ENCODE measurements at regions not wholly inside any gene's neighbourhood (a gene's known extent, or its start where the extent isn't known, plus 50 kb on each side); places are given as distances from the start of the nearest gene placed in this dataset.

DNA sequence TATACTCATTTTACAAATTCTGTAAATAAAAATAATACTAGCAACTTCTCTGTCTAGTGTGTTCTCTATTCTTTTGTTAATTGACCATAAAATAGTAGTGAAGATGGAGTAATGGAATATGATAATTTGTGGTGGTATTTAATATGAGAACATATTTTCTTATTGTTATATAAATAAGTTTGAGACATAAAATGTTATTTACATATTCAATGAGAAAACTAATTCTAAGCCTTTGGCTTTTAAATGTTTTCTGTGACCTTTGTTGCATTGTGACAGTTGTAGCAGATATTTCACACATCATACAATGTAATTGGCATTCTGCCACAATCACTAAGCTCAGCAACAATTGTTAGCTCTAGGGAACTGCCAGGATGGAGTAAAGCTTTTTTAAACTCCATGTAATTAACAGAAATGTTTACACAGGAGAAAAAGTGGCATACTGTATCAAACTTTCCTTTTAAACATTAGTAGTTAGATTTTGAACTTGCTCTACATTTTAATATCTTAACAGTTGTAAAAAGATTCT, 562.1 kb upstream of the PCDH9 start:
- ATAC-seq (ENCODE audit: insufficient number of reproducible peaks, low FRiP score, low read depth) (no peak), DNase-seq (ENCODE audit: low spot score) (no peak)
- no peak overlapping the region for H3K4me3 ChIP-seq
- TF ChIP-seq CTCF (IDR thresholded peaks at IDR 0.05) = no peak
- H3K27ac ChIP-seq = no peak overlapping the region
- H3K9me3 ChIP-seq = no peaks in the 10 kb centered on the region
- H3K36me3 ChIP-seq = no peaks in the 10 kb centered on the region
- H3K27me3 ChIP-seq (replicated peaks; ENCODE audit: insufficient read depth) = no peaks in the 10 kb centered on the region
- H3K4me1 ChIP-seq (ENCODE audit: control insufficient read depth in 1 of 2, low read depth in 2 of 2) = no peaks in the 10 kb centered on the region

DNA sequence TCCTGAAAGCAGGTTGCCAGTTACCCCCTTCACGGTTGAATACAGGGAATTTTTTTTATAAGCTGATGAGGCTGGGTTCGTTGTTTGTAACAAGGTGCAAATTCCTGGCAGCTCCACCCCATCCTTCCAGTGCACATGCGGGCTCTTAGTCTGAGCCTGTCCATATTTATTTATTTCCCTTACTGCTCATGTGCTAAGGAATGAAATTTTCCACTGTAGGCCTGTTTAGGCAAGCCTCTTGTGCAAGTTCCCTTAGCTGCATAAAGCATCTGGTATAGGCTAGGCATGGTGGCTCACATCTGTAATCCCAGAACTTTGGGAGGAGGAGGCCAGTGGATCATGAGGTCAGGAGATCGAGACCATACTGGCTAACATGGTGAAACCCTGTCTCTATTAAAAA, 560.9 kb upstream of the PCDH9 start:
- H3K27me3 ChIP-seq (replicated peaks; ENCODE audit: insufficient read depth) = no peaks in the 10 kb centered on the region
- no peak for ATAC-seq (ENCODE audit: insufficient number of reproducible peaks, low FRiP score, low read depth)

GRCh38 chr13:67776151-67776550, 546.0 kb upstream of the PCDH9 start:
- Histone ChIP-seq H3K4me3 (no peak overlapping the region), H3K27ac (no peak overlapping the region), H3K27me3 (replicated peaks; ENCODE audit: insufficient read depth) (no peaks in the 10 kb centered on the region), H3K9me3 (no peaks in the 10 kb centered on the region), H3K4me1 (ENCODE audit: control insufficient read depth in 1 of 2, low read depth in 2 of 2) (no peaks in the 10 kb centered on the region), H3K36me3 (no peaks in the 10 kb centered on the region)
- no peak for TF ChIP-seq CTCF (IDR thresholded peaks at IDR 0.05)
- no peak for ATAC-seq (ENCODE audit: insufficient number of reproducible peaks, low FRiP score, low read depth)
- no peak for DNase-seq (ENCODE audit: low spot score)

More for the DNA sequence above, 560.9 kb upstream of the PCDH9 start:
- no peak overlapping the region for H3K4me3 ChIP-seq
- H3K27ac ChIP-seq = no peak overlapping the region
- H3K36me3 ChIP-seq = no peaks in the 10 kb centered on the region
- no peaks in the 10 kb centered on the region for H3K4me1 ChIP-seq (ENCODE audit: control insufficient read depth in 1 of 2, low read depth in 2 of 2)
- DNase-seq (ENCODE audit: low spot score) = no peak
- TF ChIP-seq CTCF (IDR thresholded peaks at IDR 0.05) = no peak
- no peaks in the 10 kb centered on the region for H3K9me3 ChIP-seq

DNA sequence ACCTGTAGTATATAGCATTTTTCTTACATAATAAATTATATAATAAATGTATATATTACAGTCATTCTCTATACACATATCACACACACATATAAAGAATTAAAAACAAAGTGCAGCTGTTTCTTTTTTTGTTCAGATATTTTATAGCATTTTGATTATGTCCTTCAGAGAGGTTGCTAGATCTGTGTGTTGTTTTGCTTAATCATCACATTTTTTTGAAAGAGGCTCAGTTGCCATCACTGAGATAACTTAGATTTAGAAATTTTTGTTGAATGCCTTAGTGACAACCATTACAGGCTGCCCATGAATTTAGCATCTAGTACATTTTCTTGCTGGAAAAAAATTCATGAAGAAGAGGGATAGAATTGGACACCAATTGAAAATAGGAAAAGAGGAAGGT, 545.2 kb upstream of the PCDH9 start:
- no peak for ATAC-seq (ENCODE audit: insufficient number of reproducible peaks, low FRiP score, low read depth)
- no peak overlapping the region for H3K27ac ChIP-seq
- TF ChIP-seq CTCF (IDR thresholded peaks at IDR 0.05) = no peak

GRCh38 chr13:67772807-67773453, 542.8 kb upstream of the PCDH9 start:
- no peak for DNase-seq (ENCODE audit: low spot score)

More for the DNA sequence above, 545.2 kb upstream of the PCDH9 start:
- no peaks in the 10 kb centered on the region for H3K4me1 ChIP-seq (ENCODE audit: control insufficient read depth in 1 of 2, low read depth in 2 of 2)
- no peaks in the 10 kb centered on the region for H3K9me3 ChIP-seq
- DNase-seq (ENCODE audit: low spot score) = no peak
- H3K36me3 ChIP-seq = no peaks in the 10 kb centered on the region
- no peaks in the 10 kb centered on the region for H3K27me3 ChIP-seq (replicated peaks; ENCODE audit: insufficient read depth)
- H3K4me3 ChIP-seq = no peak overlapping the region

More at GRCh38 chr13:67772807-67773453, 542.8 kb upstream of the PCDH9 start:
- Histone ChIP-seq H3K27me3 (replicated peaks; ENCODE audit: insufficient read depth) (no peaks in the 10 kb centered on the region), H3K36me3 (no peaks in the 10 kb centered on the region), H3K9me3 (no peaks in the 10 kb centered on the region), H3K27ac (no peak overlapping the region), H3K4me3 (no peak overlapping the region), H3K4me1 (ENCODE audit: control insufficient read depth in 1 of 2, low read depth in 2 of 2) (no peaks in the 10 kb centered on the region)
- ATAC-seq (ENCODE audit: insufficient number of reproducible peaks, low FRiP score, low read depth) = no peak
- no peak for TF ChIP-seq CTCF (IDR thresholded peaks at IDR 0.05)
